Thyroid gland (tissue), 4 donors: ENCODE measurements at regions not wholly inside any gene's neighbourhood (a gene's known extent, or its start where the extent isn't known, plus 50 kb on each side); places are given as distances from the start of the nearest gene placed in this dataset.

Experiments used
- DNase-seq, 2 donors: peaks; one replicate each; pipeline ENCODE4 v3.0.0-alpha.2; 2019
- H3K27ac ChIP-seq, 3 donors: fragments of 200-600 bp; sonication (generic); 1 replicate in 2 of 3; 2 replicates in 1 of 3; pipeline ENCODE4 v1.5.1; 2016 to 2019; ENCODE audit warnings: mild to moderate bottlenecking in 1 of 3, moderate library complexity in 1 of 3
- H3K27me3 ChIP-seq: fragments of 200-600 bp; sonication (generic); one replicate; pipeline ENCODE4 v1.5.1; 2019
- H3K36me3 ChIP-seq, 2 donors: fragments of 200-600 bp; sonication (generic); one replicate each; pipeline ENCODE4 v1.5.1; 2016 to 2019
- H3K4me1 ChIP-seq, 2 donors: fragments of 200-600 bp; sonication (generic); one replicate each; pipeline ENCODE4 v1.5.1; 2017 to 2019
- H3K4me3 ChIP-seq, 3 donors: fragments of 200-600 bp; sonication (generic); replicated peaks in 1 of 3; 1 replicate in 2 of 3; 2 replicates in 1 of 3; pipeline ENCODE4 v1.5.1; 2016; ENCODE audit warnings: mild to moderate bottlenecking in 1 of 3
- H3K9me3 ChIP-seq: fragments of 200-600 bp; sonication (generic); one replicate; pipeline ENCODE4 v1.5.1; 2017
- CTCF ChIP-seq, 6 experiments: fragments of 200-600 bp in 3 of 6; fragments of 450-650 bp in 3 of 6; sonication (generic) in 3 of 6; IDR thresholded peaks; one replicate each; pipeline ENCODE4 v1.5.1; 2016 to 2019; ENCODE audit warnings: antibody characterized with exemption in 6 of 6, mild to moderate bottlenecking in 2 of 6, inconsistent platforms in 1 of 6, moderate library complexity in 1 of 6
- POLR2A ChIP-seq, 2 donors: fragments of 450-650 bp; IDR thresholded peaks; one replicate each; pipeline ENCODE4 v1.6.1; 2017; ENCODE audit warnings: antibody characterized with exemption in 2 of 2, mild to moderate bottlenecking in 2 of 2, moderate library complexity in 1 of 2
- WGBS, 2 donors: methylation state at CpG; one replicate each; pipeline ENCODE4 v1.1.5; 2017; 5-methylcytosine and 5-hydroxymethylcytosine counted together
- intact Hi-C: fragments of 100-400 bp; cut with DNase I; formaldehyde crosslinking; loops from one replicate; pipeline ENCODE4 v1.15.1; 2023

GRCh38 chr6:145206247-145206907, 528.9 kb downstream of the EPM2A start:
- no peak overlapping the region for H3K27ac ChIP-seq
- intact Hi-C loops, result no loop called here

GRCh38 chr6:145208474-145208873, 526.8 kb downstream of the EPM2A start:
- TF ChIP-seq POLR2A (IDR thresholded peaks at IDR 0.05) (no peak), CTCF (IDR thresholded peaks at IDR 0.05) (no peak)

More at GRCh38 chr6:145206247-145206907, 528.9 kb downstream of the EPM2A start:
- DNase-seq, result no peak
- no peak for TF ChIP-seq CTCF (IDR thresholded peaks at IDR 0.05)
- no peaks in the 10 kb centered on the region for H3K9me3 ChIP-seq
- no peak overlapping the region for H3K4me3 ChIP-seq
- no peaks in the 10 kb centered on the region for H3K4me1 ChIP-seq
- H3K27me3 ChIP-seq, result no peaks in the 10 kb centered on the region
- no peaks in the 10 kb centered on the region for H3K36me3 ChIP-seq
- WGBS, 2 donors, result 73 to 74% methylated on average over 7 of the region's 7 CpGs

GRCh38 chr6:145209272-145209671, 526.0 kb downstream of the EPM2A start:
- intact Hi-C loops, result no loop called here
- Histone ChIP-seq H3K27me3 (no peaks in the 10 kb centered on the region), H3K4me3 (no peak overlapping the region), H3K4me1 (no peaks in the 10 kb centered on the region), H3K36me3 (no peaks in the 10 kb centered on the region), H3K27ac (no peak overlapping the region), H3K9me3 (no peaks in the 10 kb centered on the region)
- 79 to 81% methylated on average over 2 of the region's 2 CpGs for WGBS, 2 donors
- no peak for DNase-seq
- TF ChIP-seq CTCF (IDR thresholded peaks at IDR 0.05) (no peak), POLR2A (IDR thresholded peaks at IDR 0.05) (no peak)

More at GRCh38 chr6:145208474-145208873, 526.8 kb downstream of the EPM2A start:
- 58 to 65% methylated on average over 1 of the region's 1 CpG for WGBS, 2 donors
- Histone ChIP-seq H3K36me3 (no peaks in the 10 kb centered on the region), H3K27ac (no peak overlapping the region), H3K4me1 (no peaks in the 10 kb centered on the region), H3K4me3 (no peak overlapping the region), H3K27me3 (no peaks in the 10 kb centered on the region), H3K9me3 (no peaks in the 10 kb centered on the region)
- no peak for DNase-seq
- intact Hi-C loops, result no loop called here

GRCh38 chr6:145212813-145213212, 522.5 kb downstream of the EPM2A start:
- no peaks in the 10 kb centered on the region for H3K27me3 ChIP-seq
- intact Hi-C loops, result no loop called here
- H3K36me3 ChIP-seq, result no peaks in the 10 kb centered on the region
- TF ChIP-seq POLR2A (IDR thresholded peaks at IDR 0.05) (no peak), CTCF (IDR thresholded peaks at IDR 0.05) (no peak)
- H3K27ac ChIP-seq, result no peak overlapping the region
- H3K4me1 ChIP-seq, result no peaks in the 10 kb centered on the region
- DNase-seq, result no peak
- no peak overlapping the region for H3K4me3 ChIP-seq
- no peaks in the 10 kb centered on the region for H3K9me3 ChIP-seq

- TF ChIP-seq CTCF (IDR thresholded peaks at IDR 0.05) (no peak), POLR2A (IDR thresholded peaks at IDR 0.05) (no peak)
- WGBS, 2 donors, result 75 to 86% methylated on average over 3 of the region's 3 CpGs
- H3K9me3 ChIP-seq, result no peaks in the 10 kb centered on the region
- no peak overlapping the region for H3K4me3 ChIP-seq
- H3K4me1 ChIP-seq, result no peaks in the 10 kb centered on the region
- no peaks in the 10 kb centered on the region for H3K36me3 ChIP-seq
- no peaks in the 10 kb centered on the region for H3K27me3 ChIP-seq
- intact Hi-C loops, result no loop called here
- no peak for DNase-seq
- H3K27ac ChIP-seq, result no peak overlapping the region
Observed at GRCh38 chr6:145213614-145214013, 521.7 kb downstream of the EPM2A start.
